HepG2 (cell line): ENCODE measurements at regions not wholly inside any gene's neighbourhood (a gene's known extent, or its start where the extent isn't known, plus 50 kb on each side); places are given as distances from the start of the nearest gene placed in this dataset.

Experiments
- ATAC-seq: fragments of 200-7000 bp; cut with Tn5 transposase; 3 replicates; pipeline ENCODE4 v1.9.1; 2020; ENCODE audit warnings: mild to moderate bottlenecking, moderate library complexity
- BruUV-seq: library from RNA; stranded (reverse); fragments of 400-500 nt; replicated peaks from 2 replicates; lab custom pipeline; 2021; lab: Mats Ljungman, UMichigan
- CTCF ChIA-PET: fragments of 300-600 bp; formaldehyde crosslinking; extraction: SDS; loops from one replicate; lab custom pipeline; 2021; ENCODE audit warnings: low total read pairs, inconsistent platforms, low intra/inter-chr PET ratio; lab: Yijun Ruan, JAX
- POLR2A ChIA-PET: fragments of 350-600 bp; sonication (Branson Sonifier 250); formaldehyde crosslinking; loops from one replicate; lab custom pipeline; 2020; ENCODE audit warnings: antibody characterized with exemption, inconsistent platforms; lab: Yijun Ruan, JAX
- DNase-seq: peaks from one replicate; pipeline ENCODE4 v3.0.0-alpha.2; 2015; ENCODE audit warnings: low spot score
- FAIRE-seq: peaks from 3 replicates; lab custom pipeline; 2011; peaks lifted over from hg19 to GRCh38; lab: Jason Lieb, UNC
- H2AFZ ChIP-seq: one replicate; pipeline ENCODE4 v1.6.1; 2011; ENCODE audit warnings: low read length, inconsistent platforms
- H3K27ac ChIP-seq: fragments of 300-600 bp; 3 replicates; pipeline ENCODE4 v1.8.0; 2011; ENCODE audit warnings: mixed run types, mild to moderate bottlenecking, mixed read lengths, low read length, inconsistent platforms; ENCODE audit not compliant: insufficient read depth; ENCODE audit errors: extremely low read length
- H3K27me3 ChIP-seq, 2 experiments: fragments of 200-600 bp in 1 of 2; 2 replicates in 1 of 2; 3 replicates in 1 of 2; pipeline versions ENCODE4 v1.6.0 to v1.8.0; 2011; ENCODE audit warnings: low read length in 2 of 2, mild to moderate bottlenecking in 2 of 2, moderate library complexity in 2 of 2, inconsistent platforms in 1 of 2; ENCODE audit not compliant: insufficient read depth in 2 of 2, control insufficient read depth in 1 of 2
- H3K36me3 ChIP-seq, 2 experiments: fragments of 200-600 bp in 1 of 2; replicated peaks in 1 of 2; 2 replicates in 1 of 2; 3 replicates in 1 of 2; pipeline versions ENCODE4 v1.5.1 to v1.8.0; 2011; ENCODE audit warnings: low read length in 2 of 2, inconsistent platforms in 1 of 2; ENCODE audit not compliant: insufficient read depth in 2 of 2, control insufficient read depth in 1 of 2
- H3K4me1 ChIP-seq: 2 replicates; pipeline ENCODE4 v1.5.1; 2012; ENCODE audit warnings: low read length, inconsistent platforms; ENCODE audit not compliant: insufficient read depth
- H3K4me2 ChIP-seq: 2 replicates; pipeline ENCODE4 v1.6.0; 2011; ENCODE audit warnings: low read depth, low read length, inconsistent platforms
- H3K4me3 ChIP-seq, 3 experiments: fragments of 200-600 bp in 1 of 3; sonication (generic), shearing (Covaris generic) in 1 of 3; replicated peaks in 1 of 3; 2 replicates each; pipeline ENCODE4 v1.5.1; 2011 to 2016; ENCODE audit warnings: low read length in 3 of 3, inconsistent platforms in 2 of 3, low read depth in 2 of 3, mild to moderate bottlenecking in 2 of 3, control low read depth in 1 of 3, mixed read lengths in 1 of 3; ENCODE audit not compliant: insufficient read depth in 1 of 3
- H3K79me2 ChIP-seq: one replicate; pipeline ENCODE4 v1.6.1; 2011; ENCODE audit warnings: low read length, inconsistent platforms; ENCODE audit not compliant: insufficient read depth
- H3K9ac ChIP-seq: 2 replicates; pipeline ENCODE4 v1.6.0; 2011; ENCODE audit warnings: mild to moderate bottlenecking, low read depth, low read length, inconsistent platforms; ENCODE audit not compliant: insufficient read depth
- H3K9me3 ChIP-seq: 2 replicates; pipeline ENCODE4 v1.5.1; 2012; ENCODE audit warnings: mild to moderate bottlenecking, low read length
- H4K20me1 ChIP-seq: 2 replicates; pipeline ENCODE4 v1.6.0; 2011; ENCODE audit warnings: inconsistent platforms, mild to moderate bottlenecking, low read length, moderate library complexity; ENCODE audit not compliant: insufficient read depth
- DNMT3B ChIP-seq: conservative IDR thresholded peaks from 2 replicates; pipeline ENCODE4 v1.6.1; 2016; ENCODE audit warnings: missing biosample characterization, control low read depth
- GATA4 ChIP-seq: sonication (generic); IDR thresholded peaks from 2 replicates; pipeline ENCODE4 v1.6.1; 2016; ENCODE audit warnings: antibody characterized with exemption, low read depth, borderline replicate concordance
- GATAD2A ChIP-seq: IDR thresholded peaks from 2 replicates; pipeline ENCODE4 v1.6.1; 2016
- MAFK ChIP-seq, 2 experiments: IDR thresholded peaks in 1 of 2; conservative IDR thresholded peaks in 1 of 2; 2 replicates each; pipeline ENCODE4 v1.6.1; 2011; ENCODE audit warnings: improper control_type of control experiment in 2 of 2, low read length in 2 of 2
- NFIC ChIP-seq: IDR thresholded peaks from 2 replicates; pipeline ENCODE4 v1.6.1; 2012; ENCODE audit warnings: mild to moderate bottlenecking, low read length, inconsistent platforms
- NFYC ChIP-seq: IDR thresholded peaks from 2 replicates; pipeline ENCODE4 v1.6.1; 2016; ENCODE audit warnings: missing genetic modification reagents, missing compliant biosample characterization
- ZNF143 ChIP-seq: sonication (generic); formaldehyde crosslinking; IDR thresholded peaks from 2 replicates; pipeline ENCODE4 v1.4.0; 2020; ENCODE audit warnings: missing genetic modification reagents
- ZNF232 ChIP-seq: sonication (generic); formaldehyde crosslinking; IDR thresholded peaks from 2 replicates; pipeline ENCODE4 v1.4.0; 2020; ENCODE audit warnings: missing genetic modification reagents, borderline replicate concordance
- ZNF235 ChIP-seq: sonication (generic); formaldehyde crosslinking; IDR thresholded peaks from 2 replicates; pipeline ENCODE4 v1.8.1; 2023; ENCODE audit warnings: mild to moderate bottlenecking, missing genetic modification reagents, borderline replicate concordance
- ZNF263 ChIP-seq: sonication (generic); formaldehyde crosslinking; IDR thresholded peaks from 2 replicates; pipeline ENCODE4 v1.4.0; 2020; ENCODE audit warnings: missing genetic modification reagents
- ZNF564 ChIP-seq: sonication (generic); formaldehyde crosslinking; IDR thresholded peaks from 2 replicates; pipeline ENCODE4 v1.8.1; 2023; ENCODE audit warnings: mild to moderate bottlenecking, missing genetic modification reagents
- ZNF577 ChIP-seq: sonication (generic); formaldehyde crosslinking; IDR thresholded peaks from 2 replicates; pipeline ENCODE4 v1.4.0; 2020; ENCODE audit warnings: mild to moderate bottlenecking, low read depth, missing genetic modification reagents, borderline replicate concordance
- ZNF841 ChIP-seq: sonication (generic); formaldehyde crosslinking; IDR thresholded peaks from 2 replicates; pipeline ENCODE4 v1.8.1; 2023; ENCODE audit warnings: missing genetic modification reagents, borderline replicate concordance
- WGBS: methylation state at CpG from one replicate; pipeline ENCODE4 v1.1.6; 2017; ENCODE audit warnings: low lambda C conversion rate; 5-methylcytosine and 5-hydroxymethylcytosine counted together
- in situ Hi-C: cut with HindIII; loops from 2 replicates; pipeline ENCODE4 v1.10.0; 2017; ENCODE audit warnings: low pct_unique_long_range_greater_than_20kb; ENCODE audit not compliant: extremely low pct_ligation_motif_present
- intact Hi-C: fragments of 100-400 bp; cut with micrococcal nuclease; formaldehyde crosslinking; loops from one replicate; pipeline ENCODE4 v1.10.0; 2022; ENCODE audit not compliant: unreplicated experiment
- TF ChIP-seq, protein P1 (sequence below): sonication (generic); formaldehyde crosslinking; IDR thresholded peaks from 2 replicates; pipeline ENCODE4 v1.4.0; 2020; ENCODE audit warnings: missing genetic modification reagents, low read depth, mild to moderate bottlenecking, borderline replicate concordance

GRCh38 chr2:42908518-42909200 is 116.3 kb upstream of the HAAO start:
- H3K9ac ChIP-seq: no peak overlapping the region
- ChIA-PET CTCF (no interaction called here), POLR2A (interaction anchor here (1.2 kb wide), 1 partner anchor 18 kb away, joined by 3 read pairs; no protein-coding TSS in a partner anchor)
- ATAC-seq (no peak), DNase-seq (no peak), FAIRE-seq (no peak)
- peaks cover 9 to 58% of the 10 kb centered on the region in 2 experiments; a peak in 4 of 5 replicates for H3K27me3 ChIP-seq
- H3K36me3 ChIP-seq: no peaks in the 10 kb centered on the region
- intact Hi-C loops (loop anchor here (5.0 kb wide), 1 partner anchor 81 kb away; no protein-coding TSS in a partner anchor), in situ Hi-C loops (no loop called here)
- 41% methylated on average over 6 of the region's 6 CpGs for WGBS
- H3K4me3 ChIP-seq: no peak overlapping the region
- TF ChIP-seq NFYC (CRISPR knock-in tag) (no peak), MAFK (conservative IDR thresholded peaks at IDR 0.05 in 1 of 2, IDR thresholded peaks at IDR 0.05 in 1 of 2; ENCODE audit: low read length in 2 of 2) (0 out of 4 replicates have a peak, but pooled peaks of 1 of the 2 experiments have one; percentile 21)
- BruUV-seq: no TSS peak
- H2AFZ ChIP-seq: no peak overlapping the region
- no peak overlapping the region for H3K4me2 ChIP-seq
- H3K9me3 ChIP-seq: no peaks in the 10 kb centered on the region
- H3K79me2 ChIP-seq: no peaks in the 10 kb centered on the region
- H4K20me1 ChIP-seq: no peaks in the 10 kb centered on the region
- no peak overlapping the region for H3K27ac ChIP-seq
- H3K4me1 ChIP-seq: peaks cover 40% of the 10 kb centered on the region

DNA sequence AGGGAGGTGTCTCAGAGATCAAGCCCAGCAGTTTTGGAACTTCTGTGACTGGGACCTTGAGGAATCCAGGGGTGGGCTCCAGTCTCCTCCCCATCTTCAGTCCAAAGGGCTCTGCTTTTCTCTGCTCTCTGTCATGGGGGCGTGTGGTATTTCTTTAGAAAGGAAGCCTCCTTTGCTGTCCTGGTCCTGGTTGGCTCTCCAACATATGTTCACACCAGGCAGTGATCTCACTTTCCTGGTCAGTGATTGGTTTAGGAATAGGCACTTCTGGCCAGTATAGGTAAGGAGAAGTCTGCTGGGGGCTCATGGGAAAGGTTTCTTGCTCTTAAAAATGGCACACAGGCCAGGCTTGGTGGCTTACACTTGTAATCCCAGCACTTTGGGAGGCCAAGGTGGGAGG is 115.5 kb upstream of the HAAO start:
- Histone ChIP-seq H3K4me2 (no peak overlapping the region), H3K79me2 (no peaks in the 10 kb centered on the region), H4K20me1 (no peaks in the 10 kb centered on the region), H3K36me3 (no peaks in the 10 kb centered on the region), H3K4me3 (no peak overlapping the region), H3K9me3 (no peaks in the 10 kb centered on the region), H2AFZ (peak overlapping the region; percentile 22), H3K27me3 (peaks cover 9 to 66% of the 10 kb centered on the region in 2 experiments; a peak in 4 of 5 replicates), H3K4me1 (peaks cover 41% of the 10 kb centered on the region), H3K9ac (no peak overlapping the region), H3K27ac (no peak overlapping the region)
- FAIRE-seq (no peak), ATAC-seq (no peak), DNase-seq (no peak)
- in situ Hi-C loops (no loop called here), intact Hi-C loops (loop anchor here (2.0 to 5.0 kb wide), 2 partner anchors 15 to 81 kb away; no protein-coding TSS in a partner anchor)
- CTCF ChIA-PET: no interaction called here
- 38% methylated on average over 1 of the region's 1 CpG for WGBS
- no TSS peak for BruUV-seq
- POLR2A ChIA-PET: interaction anchor here (1.2 kb wide), 1 partner anchor 19 kb away, joined by 3 read pairs; no protein-coding TSS in a partner anchor
- TF ChIP-seq ZNF143 (CRISPR knock-in tag) (no peak), NFIC (no peak), ZNF263 (CRISPR knock-in tag) (no peak), DNMT3B (CRISPR knock-in tag) (no peak), GATAD2A (CRISPR knock-in tag) (no peak), ZNF564 (CRISPR knock-in tag) (no peak), ZNF232 (CRISPR knock-in tag) (no peak), GATA4 (no peak), ZNF841 (CRISPR knock-in tag) (no peak), ZNF577 (CRISPR knock-in tag) (no peak), ZNF235 (no peak)
- TF ChIP-seq, protein P1, sequence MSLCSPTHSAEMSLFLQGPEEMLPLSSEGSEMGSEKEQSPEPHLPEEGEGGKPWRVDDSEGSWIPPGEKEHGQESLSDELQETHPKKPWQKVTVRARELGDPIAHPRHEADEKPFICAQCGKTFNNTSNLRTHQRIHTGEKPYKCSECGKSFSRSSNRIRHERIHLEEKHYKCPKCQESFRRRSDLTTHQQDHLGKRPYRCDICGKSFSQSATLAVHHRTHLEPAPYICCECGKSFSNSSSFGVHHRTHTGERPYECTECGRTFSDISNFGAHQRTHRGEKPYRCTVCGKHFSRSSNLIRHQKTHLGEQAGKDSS: no peak
